PC-3 (cell line): ENCODE measurements at regions not wholly inside any gene's neighbourhood (a gene's known extent, or its start where the extent isn't known, plus 50 kb on each side); places are given as distances from the start of the nearest gene placed in this dataset.

Experiments used
- ATAC-seq: fragments of 200-7000 bp; cut with Tn5 transposase; 2 replicates; pipeline ENCODE4 v1.9.1; 2020; ENCODE audit warnings: mild to moderate bottlenecking, moderate library complexity
- BruUV-seq: library from RNA; stranded (reverse); fragments of 400-500 nt; replicated peaks from 2 replicates; lab custom pipeline; 2021; lab: Mats Ljungman, UMichigan
- CTCF ChIA-PET: fragments of 300-600 bp; sonication (Branson Sonifier 250); formaldehyde crosslinking; loops from one replicate; lab custom pipeline; 2022; ENCODE audit warnings: antibody characterized with exemption; lab: Charles Lee
- POLR2A ChIA-PET: fragments of 300-600 bp; sonication (Branson Sonifier 250); formaldehyde crosslinking; loops from one replicate; lab custom pipeline; 2022; ENCODE audit warnings: antibody characterized with exemption; ENCODE audit not compliant: unreplicated experiment; lab: Charles Lee
- DNase-seq: peaks from one replicate; pipeline ENCODE4 v3.0.0-alpha.2; 2015
- H2AFZ ChIP-seq: fragments of 300-600 bp; sonication (generic); 2 replicates; pipeline ENCODE4 v1.6.0; 2016; ENCODE audit warnings: antibody characterized with exemption, low read length
- H3F3A ChIP-seq: fragments of 300-600 bp; sonication (generic); one replicate; pipeline ENCODE4 v1.6.0; 2017; ENCODE audit warnings: antibody characterized with exemption, low read length, control low read depth, mild to moderate bottlenecking; ENCODE audit not compliant: unreplicated experiment
- H3K27ac ChIP-seq: fragments of 300-600 bp; sonication (generic); 2 replicates; pipeline ENCODE4 v1.5.1; 2016; ENCODE audit warnings: mild to moderate bottlenecking, low read length
- H3K27me3 ChIP-seq: fragments of 300-600 bp; sonication (generic); 2 replicates; pipeline ENCODE4 v1.6.1; 2016; ENCODE audit warnings: low read length, mixed read lengths
- H3K36me3 ChIP-seq: fragments of 300-600 bp; sonication (generic); 2 replicates; pipeline ENCODE4 v1.6.1; 2016; ENCODE audit warnings: low read depth, mixed run types, low read length, mixed read lengths
- H3K4me1 ChIP-seq: fragments of 300-600 bp; sonication (generic); 2 replicates; pipeline ENCODE4 v1.5.1; 2016; ENCODE audit warnings: low read length; ENCODE audit not compliant: insufficient read depth
- H3K4me2 ChIP-seq: fragments of 300-600 bp; sonication (generic); 2 replicates; pipeline ENCODE4 v1.6.0; 2016; ENCODE audit warnings: low read length
- H3K4me3 ChIP-seq: fragments of 300-600 bp; sonication (generic); 2 replicates; pipeline ENCODE4 v1.5.1; 2016; ENCODE audit warnings: mild to moderate bottlenecking, low read length, mixed read lengths
- H3K79me2 ChIP-seq: fragments of 300-600 bp; sonication (generic); 2 replicates; pipeline ENCODE4 v1.6.1; 2017; ENCODE audit warnings: low read length, mixed read lengths
- H3K9ac ChIP-seq: fragments of 300-600 bp; sonication (generic); 2 replicates; pipeline ENCODE4 v1.6.0; 2016; ENCODE audit warnings: mild to moderate bottlenecking, low read length
- H3K9me2 ChIP-seq: fragments of 300-600 bp; sonication (generic); replicated peaks from 2 replicates; pipeline ENCODE4 v1.6.1; 2016; ENCODE audit warnings: mixed run types, low read length, mixed read lengths
- H3K9me3 ChIP-seq: fragments of 300-600 bp; sonication (generic); 2 replicates; pipeline ENCODE4 v1.6.1; 2016; ENCODE audit warnings: low read length, mixed read lengths
- H4K20me1 ChIP-seq: fragments of 300-600 bp; sonication (generic); 2 replicates; pipeline ENCODE4 v1.6.1; 2016; ENCODE audit warnings: low read length, mixed read lengths
- EZH2 ChIP-seq: fragments of 300-600 bp; sonication (generic); IDR thresholded peaks from one replicate; pipeline ENCODE4 v1.6.1; 2017; ENCODE audit warnings: antibody characterized with exemption, mild to moderate bottlenecking, low read length; ENCODE audit not compliant: unreplicated experiment
- EZH2phosphoT487 ChIP-seq: fragments of 300-600 bp; sonication (generic); IDR thresholded peaks from 2 replicates; pipeline ENCODE4 v1.6.1; 2018; ENCODE audit warnings: mild to moderate bottlenecking, antibody characterized with exemption, low read length, borderline replicate concordance
- intact Hi-C: fragments of 100-400 bp; cut with micrococcal nuclease; formaldehyde crosslinking; loops from 2 replicates; pipeline ENCODE4 v1.9.0; 2023
- TF ChIP-seq, protein P1 (sequence below): fragments of 300-600 bp; sonication (generic); conservative IDR thresholded peaks from 2 replicates; pipeline ENCODE4 v1.5.1; 2017; ENCODE audit warnings: antibody characterized with exemption, low read depth, mild to moderate bottlenecking, low read length

- DNase-seq, result no peak
- intact Hi-C loops, result no loop called here
- Histone ChIP-seq H2AFZ (no peak overlapping the region), H3K27ac (no peak overlapping the region), H3K9me2 (no peaks in the 10 kb centered on the region), H3K27me3 (peaks cover 43% of the 10 kb centered on the region), H3K4me2 (no peak overlapping the region), H3K9me3 (no peaks in the 10 kb centered on the region), H4K20me1 (no peaks in the 10 kb centered on the region), H3K36me3 (no peaks in the 10 kb centered on the region), H3K79me2 (no peaks in the 10 kb centered on the region), H3K9ac (no peak overlapping the region), H3K4me3 (no peak overlapping the region), H3K4me1 (no peaks in the 10 kb centered on the region; the same call in 1 of the 2 replicates), H3F3A (no peaks in the 10 kb centered on the region)
- ATAC-seq, result no peak
- no peak for TF ChIP-seq EZH2phosphoT487
- TF ChIP-seq EZH2, result no peak
- TF ChIP-seq, protein P1, sequence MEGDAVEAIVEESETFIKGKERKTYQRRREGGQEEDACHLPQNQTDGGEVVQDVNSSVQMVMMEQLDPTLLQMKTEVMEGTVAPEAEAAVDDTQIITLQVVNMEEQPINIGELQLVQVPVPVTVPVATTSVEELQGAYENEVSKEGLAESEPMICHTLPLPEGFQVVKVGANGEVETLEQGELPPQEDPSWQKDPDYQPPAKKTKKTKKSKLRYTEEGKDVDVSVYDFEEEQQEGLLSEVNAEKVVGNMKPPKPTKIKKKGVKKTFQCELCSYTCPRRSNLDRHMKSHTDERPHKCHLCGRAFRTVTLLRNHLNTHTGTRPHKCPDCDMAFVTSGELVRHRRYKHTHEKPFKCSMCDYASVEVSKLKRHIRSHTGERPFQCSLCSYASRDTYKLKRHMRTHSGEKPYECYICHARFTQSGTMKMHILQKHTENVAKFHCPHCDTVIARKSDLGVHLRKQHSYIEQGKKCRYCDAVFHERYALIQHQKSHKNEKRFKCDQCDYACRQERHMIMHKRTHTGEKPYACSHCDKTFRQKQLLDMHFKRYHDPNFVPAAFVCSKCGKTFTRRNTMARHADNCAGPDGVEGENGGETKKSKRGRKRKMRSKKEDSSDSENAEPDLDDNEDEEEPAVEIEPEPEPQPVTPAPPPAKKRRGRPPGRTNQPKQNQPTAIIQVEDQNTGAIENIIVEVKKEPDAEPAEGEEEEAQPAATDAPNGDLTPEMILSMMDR, result no peak
- BruUV-seq, result no TSS peak
- POLR2A ChIA-PET, result no interaction called here
- CTCF ChIA-PET, result no interaction called here
Measured at GRCh38 chr12:131260954-131261353, 307.2 kb downstream of the ADGRD1 start.

DNA sequence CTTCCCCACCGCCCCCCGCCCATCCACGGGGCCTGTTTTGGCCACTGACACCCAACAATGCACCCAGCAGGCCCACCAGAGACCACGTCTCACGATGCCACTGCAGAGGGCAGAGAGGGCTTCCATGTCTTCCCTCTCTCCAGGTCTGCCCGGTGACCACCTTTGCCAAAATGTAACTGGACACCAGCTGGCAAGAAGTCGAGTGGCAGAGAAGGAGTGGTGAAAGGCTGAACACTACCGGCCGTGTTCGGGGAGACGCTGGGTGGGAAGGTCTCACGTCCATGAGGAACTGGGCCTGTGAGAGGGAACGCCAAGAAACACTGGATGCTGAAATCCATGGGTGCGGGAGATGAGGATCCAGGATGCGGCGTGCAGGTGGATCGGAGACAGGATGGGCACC lies 308.2 kb downstream of the ADGRD1 start:
- Histone ChIP-seq H3K9ac (no peak overlapping the region), H3K4me1 (no peaks in the 10 kb centered on the region; the same call in 1 of the 2 replicates), H3F3A (no peaks in the 10 kb centered on the region), H3K9me3 (no peaks in the 10 kb centered on the region), H2AFZ (no peak overlapping the region), H3K27ac (no peak overlapping the region), H3K4me3 (no peak overlapping the region), H3K9me2 (no peaks in the 10 kb centered on the region), H4K20me1 (no peaks in the 10 kb centered on the region), H3K4me2 (no peak overlapping the region), H3K79me2 (no peaks in the 10 kb centered on the region), H3K36me3 (no peaks in the 10 kb centered on the region), H3K27me3 (peaks cover 44% of the 10 kb centered on the region)
- intact Hi-C loops, result no loop called here
- ATAC-seq (no peak), DNase-seq (no peak)
- POLR2A ChIA-PET, result no interaction called here
- CTCF ChIA-PET, result no interaction called here
- BruUV-seq, result no TSS peak
- TF ChIP-seq, protein P1, result no peak
- no peak for TF ChIP-seq EZH2
- no peak for TF ChIP-seq EZH2phosphoT487

DNA sequence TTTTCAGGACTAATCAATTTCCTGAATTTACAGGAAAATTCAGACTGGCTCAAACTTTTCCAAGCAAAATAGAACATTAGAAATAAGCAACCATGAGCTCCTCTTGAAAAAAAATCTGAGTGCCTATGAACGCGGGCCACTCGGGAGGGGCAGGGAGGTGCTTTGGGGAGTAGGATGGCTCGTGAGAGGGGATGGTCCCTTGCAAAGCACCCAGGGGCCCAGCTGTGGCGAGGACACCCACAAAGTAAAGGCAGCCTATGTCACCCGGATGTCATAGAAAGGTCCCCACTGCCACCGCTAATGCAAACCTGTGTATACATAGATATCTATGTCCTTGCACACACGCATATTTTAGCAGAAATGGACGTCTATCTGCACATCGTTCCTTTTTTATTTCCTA lies 309.9 kb downstream of the ADGRD1 start:
- BruUV-seq, result no TSS peak
- Histone ChIP-seq H3K9me2 (no peaks in the 10 kb centered on the region), H3K9me3 (no peaks in the 10 kb centered on the region), H3K79me2 (no peaks in the 10 kb centered on the region), H2AFZ (no peak overlapping the region), H3K4me3 (no peak overlapping the region), H3K27me3 (peaks cover 41% of the 10 kb centered on the region), H3K36me3 (no peaks in the 10 kb centered on the region), H3K4me1 (no peaks in the 10 kb centered on the region; the same call in 1 of the 2 replicates), H3F3A (no peaks in the 10 kb centered on the region), H3K9ac (no peak overlapping the region), H3K4me2 (no peak overlapping the region), H4K20me1 (no peaks in the 10 kb centered on the region), H3K27ac (no peak overlapping the region)
- CTCF ChIA-PET, result no interaction called here
- POLR2A ChIA-PET, result no interaction called here
- TF ChIP-seq, protein P1, result no peak
- TF ChIP-seq EZH2phosphoT487 (no peak), EZH2 (no peak)
- ATAC-seq (no peak), DNase-seq (no peak)
- intact Hi-C loops, result no loop called here
